ENCODE measurements at regions not wholly inside any gene's neighbourhood (a gene's known extent, or its start where the extent isn't known, plus 50 kb on each side); places are given as distances from the start of the nearest gene placed in this dataset.

GRCh38 chr17:52673791-52674190, 515.3 kb upstream of the CA10 start:
- H3K4me3 ChIP-seq (ENCODE audit: control insufficient read depth, low read depth, low read length), result no peak overlapping the region
- DNase-seq (ENCODE audit: low read depth), result no peak
- TF ChIP-seq, protein P1, sequence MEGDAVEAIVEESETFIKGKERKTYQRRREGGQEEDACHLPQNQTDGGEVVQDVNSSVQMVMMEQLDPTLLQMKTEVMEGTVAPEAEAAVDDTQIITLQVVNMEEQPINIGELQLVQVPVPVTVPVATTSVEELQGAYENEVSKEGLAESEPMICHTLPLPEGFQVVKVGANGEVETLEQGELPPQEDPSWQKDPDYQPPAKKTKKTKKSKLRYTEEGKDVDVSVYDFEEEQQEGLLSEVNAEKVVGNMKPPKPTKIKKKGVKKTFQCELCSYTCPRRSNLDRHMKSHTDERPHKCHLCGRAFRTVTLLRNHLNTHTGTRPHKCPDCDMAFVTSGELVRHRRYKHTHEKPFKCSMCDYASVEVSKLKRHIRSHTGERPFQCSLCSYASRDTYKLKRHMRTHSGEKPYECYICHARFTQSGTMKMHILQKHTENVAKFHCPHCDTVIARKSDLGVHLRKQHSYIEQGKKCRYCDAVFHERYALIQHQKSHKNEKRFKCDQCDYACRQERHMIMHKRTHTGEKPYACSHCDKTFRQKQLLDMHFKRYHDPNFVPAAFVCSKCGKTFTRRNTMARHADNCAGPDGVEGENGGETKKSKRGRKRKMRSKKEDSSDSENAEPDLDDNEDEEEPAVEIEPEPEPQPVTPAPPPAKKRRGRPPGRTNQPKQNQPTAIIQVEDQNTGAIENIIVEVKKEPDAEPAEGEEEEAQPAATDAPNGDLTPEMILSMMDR (IDR thresholded peaks at IDR 0.05; ENCODE audit: control insufficient read depth, insufficient read depth, low read depth, low read length, missing control alignments), result no peak

DNA sequence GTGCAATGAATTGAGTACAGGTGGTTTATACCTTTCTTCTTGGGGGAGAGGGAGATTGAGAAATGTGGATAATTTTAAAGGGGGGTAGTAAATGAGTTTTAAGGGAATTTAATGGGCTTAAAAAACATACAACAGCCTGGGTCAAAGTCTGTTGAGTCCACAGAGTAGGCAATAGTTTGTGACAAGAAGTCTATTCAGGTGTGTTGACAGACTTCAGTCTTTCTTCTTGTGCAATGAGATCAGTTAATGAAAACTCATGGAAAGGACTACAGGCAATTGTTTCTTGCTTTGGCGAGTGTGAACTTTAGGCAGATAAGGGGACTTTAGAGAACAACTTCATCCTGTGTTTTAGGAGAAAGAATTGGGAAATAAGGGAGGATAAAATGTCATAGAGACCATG, 507.8 kb upstream of the CA10 start:
- DNase-seq (ENCODE audit: low read depth), result no peak
- TF ChIP-seq, protein P1 (IDR thresholded peaks at IDR 0.05; ENCODE audit: control insufficient read depth, insufficient read depth, low read depth, low read length, missing control alignments), result no peak
- no peak overlapping the region for H3K4me3 ChIP-seq (ENCODE audit: control insufficient read depth, low read depth, low read length)

GRCh38 chr17:52660692-52661091, 502.2 kb upstream of the CA10 start:
- TF ChIP-seq, protein P1 (IDR thresholded peaks at IDR 0.05; ENCODE audit: control insufficient read depth, insufficient read depth, low read depth, low read length, missing control alignments), result no peak
- DNase-seq (ENCODE audit: low read depth), result no peak
- H3K4me3 ChIP-seq (ENCODE audit: control insufficient read depth, low read depth, low read length), result no peak overlapping the region

DNA sequence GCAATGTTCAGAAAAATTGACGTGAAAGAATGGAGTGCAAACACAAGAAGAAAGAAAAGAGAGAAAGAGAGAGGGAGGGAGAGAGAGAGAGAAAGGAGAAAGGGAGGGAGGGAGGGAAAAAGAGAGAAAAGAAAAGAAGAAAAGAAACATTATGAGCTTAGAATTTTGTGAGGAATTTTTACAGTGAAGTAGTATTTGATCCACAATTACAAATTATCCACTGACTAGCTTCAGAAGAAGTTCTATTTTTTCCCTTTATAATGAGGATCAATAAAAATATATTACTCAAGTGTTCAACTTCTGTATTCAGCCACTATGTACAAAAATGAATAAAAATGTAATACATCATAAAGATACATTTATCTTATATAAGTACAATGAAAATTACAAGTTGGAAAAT, 494.5 kb upstream of the CA10 start:
- no peak overlapping the region for H3K4me3 ChIP-seq (ENCODE audit: control insufficient read depth, low read depth, low read length)
- TF ChIP-seq, protein P1 (IDR thresholded peaks at IDR 0.05; ENCODE audit: control insufficient read depth, insufficient read depth, low read depth, low read length, missing control alignments), result no peak
- DNase-seq (ENCODE audit: low read depth), result no peak

DNA sequence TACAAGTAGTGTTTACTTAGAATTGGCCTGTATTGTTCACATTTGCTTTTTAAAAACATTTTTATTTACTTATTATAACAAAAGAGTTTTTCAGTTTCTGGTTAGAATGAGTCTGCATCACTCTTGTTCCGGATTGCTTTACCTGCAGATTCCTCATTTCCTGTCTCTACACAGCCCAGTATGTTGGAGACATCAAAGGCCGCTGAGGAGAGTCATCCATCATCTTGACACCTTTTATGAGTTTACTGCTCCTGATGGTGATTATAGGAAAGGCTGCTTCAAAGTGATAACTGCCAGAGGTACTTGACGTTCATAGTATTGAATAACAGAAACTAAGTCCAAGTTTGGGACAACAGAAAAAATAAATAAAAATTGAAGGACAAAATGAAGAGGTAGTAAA, 490.5 kb upstream of the CA10 start:
- TF ChIP-seq, protein P1 (IDR thresholded peaks at IDR 0.05; ENCODE audit: control insufficient read depth, insufficient read depth, low read depth, low read length, missing control alignments), result no peak
- no peak for DNase-seq (ENCODE audit: low read depth)
- H3K4me3 ChIP-seq (ENCODE audit: control insufficient read depth, low read depth, low read length), result no peak overlapping the region

DNA sequence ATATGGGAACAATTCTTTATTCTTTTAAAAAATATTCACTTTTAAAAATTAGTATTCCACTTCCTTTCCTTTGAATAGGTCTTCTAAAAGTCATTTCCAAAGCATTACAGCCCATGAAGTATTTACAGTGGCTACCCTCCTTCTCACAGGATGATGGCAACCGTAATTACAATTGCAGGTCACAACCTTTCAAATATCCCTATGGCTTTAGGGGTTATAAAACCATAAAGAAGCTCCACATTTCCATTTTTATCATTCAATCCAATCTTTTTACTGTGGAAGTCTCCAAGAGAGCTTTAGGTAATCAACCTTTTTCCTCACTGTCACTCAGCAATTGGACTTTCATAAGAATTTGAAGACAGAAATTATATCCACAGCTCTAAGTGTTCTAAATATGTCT, 488.9 kb upstream of the CA10 start:
- TF ChIP-seq, protein P1 (IDR thresholded peaks at IDR 0.05; ENCODE audit: control insufficient read depth, insufficient read depth, low read depth, low read length, missing control alignments), result no peak
- no peak overlapping the region for H3K4me3 ChIP-seq (ENCODE audit: control insufficient read depth, low read depth, low read length)
- DNase-seq (ENCODE audit: low read depth), result no peak

DNA sequence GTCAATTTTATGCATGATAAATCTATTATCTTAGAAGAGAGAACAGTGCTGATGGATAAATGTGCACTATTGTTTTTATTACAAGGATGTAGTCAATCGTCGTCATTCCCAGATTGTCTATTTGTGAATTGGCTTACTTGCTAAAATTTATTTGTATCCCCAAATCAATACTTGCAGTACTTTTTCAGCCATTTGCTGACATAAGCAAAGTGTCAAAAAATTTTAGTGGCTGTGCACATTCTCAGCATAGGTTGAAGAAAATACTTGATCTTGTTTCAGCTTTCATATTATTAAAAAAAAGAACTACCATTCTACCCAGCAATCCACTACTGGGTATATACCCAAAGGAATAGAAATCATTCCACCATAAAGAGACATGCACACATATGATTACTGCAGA, 477.9 kb upstream of the CA10 start:
- H3K4me3 ChIP-seq (ENCODE audit: control insufficient read depth, low read depth, low read length), result no peak overlapping the region
- no peak for DNase-seq (ENCODE audit: low read depth)
- TF ChIP-seq, protein P1 (IDR thresholded peaks at IDR 0.05; ENCODE audit: control insufficient read depth, insufficient read depth, low read depth, low read length, missing control alignments), result no peak

Measured in AG09309 (cell line).